Hematopoietic multipotent progenitor cell treated with erythropoietin and hydrocortisone succinate and interleukin-3 and kit ligand, for 6 days (in vitro differentiated cells): ENCODE measurements at regions not wholly inside any gene's neighbourhood (a gene's known extent, or its start where the extent isn't known, plus 50 kb on each side); places are given as distances from the start of the nearest gene placed in this dataset.
"Not testable (repeated sequence)": the region's sequence is repeated elsewhere in the genome, so short reads cannot be mapped to it uniquely, and the experiment has no call there.

Experiments
- DNase-seq: peaks from one replicate; pipeline ENCODE4 v3.0.0-alpha.2; 2015

DNA sequence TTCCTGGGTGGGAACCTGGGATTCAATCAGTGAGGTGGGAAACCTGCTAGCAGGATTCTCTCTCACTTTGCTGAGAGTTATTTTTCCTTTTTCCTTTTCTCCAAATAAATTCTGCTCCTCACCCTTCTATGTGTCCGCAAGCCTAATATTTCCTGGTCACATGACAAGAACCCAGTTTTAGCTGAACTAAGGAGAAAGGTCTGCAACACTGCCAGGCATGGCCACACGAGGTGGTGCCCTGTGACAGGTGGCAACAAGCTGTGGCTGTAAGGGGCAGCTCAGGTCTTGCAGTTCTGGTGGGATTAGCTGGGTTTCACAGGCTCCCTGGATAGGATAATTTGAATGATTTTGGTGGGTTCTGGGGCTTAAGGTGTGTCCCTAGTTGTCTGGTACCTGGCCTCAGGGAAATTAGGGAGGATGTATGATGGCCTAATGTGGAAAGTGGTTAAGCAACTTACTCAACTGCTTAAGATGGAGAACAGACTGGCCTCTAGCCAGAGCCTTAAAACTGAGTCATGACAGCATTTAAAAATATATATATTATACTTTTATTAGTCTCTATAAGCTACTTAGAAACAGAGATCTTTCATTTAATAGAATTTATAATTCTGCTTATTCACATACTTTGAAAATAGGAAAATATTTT, 215.0 kb downstream of the IL15 start:
- DNase-seq, result no peak

DNA sequence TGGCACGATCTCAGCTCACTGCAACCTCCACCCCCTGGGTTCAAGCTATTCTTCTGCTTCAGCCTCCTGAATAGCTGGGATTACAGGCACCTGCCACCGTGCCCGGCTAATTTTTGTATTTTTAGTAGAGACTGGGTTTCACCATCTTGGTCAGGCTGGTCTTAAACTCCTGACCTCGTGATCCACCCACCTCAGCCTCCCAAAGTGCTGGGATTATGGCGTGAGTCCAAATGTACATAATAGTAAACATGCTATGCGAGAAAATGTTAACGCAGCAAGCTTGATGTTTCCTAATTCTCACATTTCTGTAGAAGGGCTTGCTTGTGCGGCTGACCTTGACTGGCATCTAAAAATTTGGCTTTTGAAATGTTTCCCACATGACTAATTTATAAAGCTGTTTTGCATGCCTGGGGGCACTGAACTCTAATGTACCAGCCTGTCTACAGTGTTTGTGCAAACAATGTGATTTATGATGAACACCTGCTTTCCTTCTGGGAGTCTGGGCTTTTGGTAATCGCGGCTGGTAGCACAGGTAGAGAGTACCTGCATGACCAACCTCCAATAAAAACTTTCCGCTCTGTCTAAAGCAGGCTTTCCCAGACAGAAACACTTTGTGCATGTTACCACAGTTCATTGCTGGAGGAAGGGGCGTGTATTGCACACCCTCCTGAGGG, 216.8 kb downstream of the IL15 start:
- no peak for DNase-seq

DNA sequence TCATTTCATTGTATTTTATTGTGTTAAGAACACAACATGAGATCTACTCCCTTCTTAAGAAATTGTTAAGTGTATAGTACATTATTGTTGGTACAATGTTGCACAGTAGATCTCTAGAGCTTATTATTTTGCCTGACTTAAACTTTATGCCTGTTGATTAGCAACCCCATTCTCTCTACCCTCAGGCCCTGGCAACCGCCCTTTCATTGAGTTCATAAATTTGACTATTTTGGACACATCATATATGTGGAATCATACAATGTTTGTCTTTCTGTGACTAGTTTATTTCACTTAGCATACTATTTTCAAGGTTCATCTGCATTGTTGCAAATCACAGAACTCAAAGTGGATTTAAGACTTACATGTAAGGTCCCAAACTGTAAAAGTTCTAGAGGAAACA, 222.1 kb downstream of the IL15 start:
- DNase-seq, result no peak

DNA sequence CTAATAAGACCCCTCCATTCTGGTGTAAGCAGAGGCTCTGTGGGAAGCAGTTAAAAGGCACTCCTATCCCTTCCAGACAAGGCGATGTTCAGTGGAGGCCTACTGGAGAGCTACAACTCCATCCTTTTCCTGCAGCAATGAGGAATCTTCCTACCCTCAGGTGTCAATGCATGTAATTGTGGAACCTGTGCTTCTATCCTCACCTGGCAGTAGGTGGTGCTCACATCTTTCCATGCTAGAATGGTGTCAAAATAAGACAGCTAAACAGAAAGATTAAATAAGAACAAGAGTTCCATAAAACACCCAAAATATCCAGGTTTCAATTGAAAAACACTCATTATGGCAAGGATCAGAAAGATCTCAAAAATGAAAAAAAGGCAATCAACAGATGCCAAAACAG, 224.6 kb downstream of the IL15 start:
- peak; percentile 20 for DNase-seq

DNA sequence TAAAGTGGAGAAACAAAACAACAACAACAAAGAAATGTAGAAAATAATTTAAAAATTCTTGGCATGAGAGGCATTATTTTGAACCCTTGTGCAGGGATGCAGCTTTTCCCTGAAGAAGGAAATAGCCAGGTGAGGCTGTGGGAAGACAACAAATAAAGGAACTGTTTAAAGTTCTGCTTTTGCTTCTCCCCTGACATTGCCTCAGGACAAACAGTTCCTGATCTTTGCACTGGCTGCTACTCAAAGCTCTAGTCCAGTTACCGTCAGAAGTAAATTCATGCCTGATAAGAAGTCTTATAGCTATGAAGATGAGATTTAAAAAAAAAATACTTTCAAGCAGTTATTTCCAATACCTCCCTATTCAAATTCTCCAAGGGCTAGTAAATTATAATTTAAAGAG, 233.8 kb downstream of the IL15 start:
- DNase-seq, result no peak

DNA sequence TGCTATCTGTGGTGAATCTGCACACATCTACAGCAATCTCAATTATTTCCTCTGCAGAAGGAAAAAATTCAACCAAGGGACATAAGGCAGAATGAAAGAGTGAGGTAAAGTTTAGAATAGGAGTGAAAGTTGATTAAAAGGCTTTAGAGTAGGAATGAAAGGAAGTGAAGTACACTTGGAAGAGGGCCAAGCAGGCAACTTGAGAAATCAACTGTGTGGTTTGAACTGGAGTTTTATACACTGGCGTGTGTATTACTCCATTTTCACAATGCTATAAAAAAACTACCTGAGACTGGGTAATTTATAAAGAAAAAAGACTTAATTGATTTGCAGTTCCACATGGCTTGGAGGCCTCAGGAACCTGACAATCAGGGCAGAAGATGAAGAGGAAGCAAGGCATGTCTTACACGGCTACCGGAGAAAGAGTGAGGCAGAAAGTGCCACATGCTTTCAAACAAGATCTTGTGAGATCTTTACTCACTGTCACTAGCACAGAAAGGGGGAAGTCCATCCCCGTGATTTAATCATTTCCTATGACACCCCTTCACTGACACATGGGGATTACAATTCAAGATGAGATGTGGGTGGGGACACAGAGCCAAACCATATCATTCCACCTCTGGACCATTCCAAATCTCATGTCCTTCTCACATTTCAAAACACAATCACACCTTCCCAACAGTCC, 234.8 kb downstream of the IL15 start:
- DNase-seq, result peak; percentile 28

DNA sequence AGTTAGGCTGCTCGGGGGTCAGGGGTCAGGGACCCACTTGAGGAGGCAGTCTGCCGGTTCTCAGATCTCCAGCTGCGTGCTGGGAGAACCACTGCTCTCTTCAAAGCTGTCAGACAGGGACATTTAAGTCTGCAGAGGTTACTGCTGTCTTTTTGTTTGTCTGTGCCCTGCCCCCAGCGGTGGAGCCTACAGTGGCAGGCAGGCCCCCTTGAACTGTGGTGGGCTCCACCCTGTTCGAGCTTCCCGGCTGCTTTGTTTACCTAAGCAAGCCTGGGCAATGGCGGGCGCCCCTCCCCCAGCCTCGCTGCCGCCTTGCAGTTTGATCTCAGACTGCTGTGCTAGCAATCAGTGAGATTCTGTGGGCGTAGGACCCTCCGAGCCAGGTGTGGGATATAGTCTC, 246.3 kb downstream of the IL15 start:
- not testable (repeated sequence) for DNase-seq

DNA sequence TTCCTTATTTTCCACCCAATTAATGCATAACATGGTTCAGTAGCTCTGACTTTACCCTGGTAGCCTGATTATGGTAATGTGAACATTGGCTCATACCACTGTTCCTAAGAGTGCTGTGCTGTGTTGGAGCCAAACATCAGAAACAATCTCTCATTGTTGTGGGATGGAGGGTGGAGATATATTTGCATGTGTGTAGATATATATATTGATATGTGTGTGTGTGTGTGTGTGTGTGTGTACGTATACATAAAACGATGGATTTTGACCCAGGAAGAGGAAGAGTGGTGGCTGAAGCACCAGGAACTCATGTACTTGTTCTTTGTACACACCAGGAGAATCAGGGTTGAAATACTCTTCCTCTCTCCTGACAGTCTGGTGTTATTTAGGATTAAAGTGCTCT, 247.7 kb downstream of the IL15 start:
- DNase-seq, result no peak

DNA sequence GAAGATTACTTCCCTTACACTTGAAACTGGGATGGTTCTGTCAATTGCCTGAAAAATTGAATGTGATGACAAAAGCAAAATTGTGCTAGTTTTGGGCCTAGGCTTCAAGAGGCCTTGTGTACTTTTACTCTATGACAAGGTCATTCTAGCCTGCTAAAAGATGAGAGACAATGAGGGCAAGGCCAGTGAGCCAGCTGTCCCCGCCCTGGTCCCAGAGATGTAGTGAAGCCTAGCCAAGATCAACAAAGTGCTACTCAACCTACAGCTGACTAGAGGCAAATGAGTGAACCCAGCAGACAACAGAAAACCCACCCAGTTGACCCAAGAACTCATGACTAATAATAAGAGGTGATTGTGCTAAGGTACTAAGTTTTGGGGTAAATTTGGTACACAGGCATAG, 248.7 kb downstream of the IL15 start:
- DNase-seq, result no peak

DNA sequence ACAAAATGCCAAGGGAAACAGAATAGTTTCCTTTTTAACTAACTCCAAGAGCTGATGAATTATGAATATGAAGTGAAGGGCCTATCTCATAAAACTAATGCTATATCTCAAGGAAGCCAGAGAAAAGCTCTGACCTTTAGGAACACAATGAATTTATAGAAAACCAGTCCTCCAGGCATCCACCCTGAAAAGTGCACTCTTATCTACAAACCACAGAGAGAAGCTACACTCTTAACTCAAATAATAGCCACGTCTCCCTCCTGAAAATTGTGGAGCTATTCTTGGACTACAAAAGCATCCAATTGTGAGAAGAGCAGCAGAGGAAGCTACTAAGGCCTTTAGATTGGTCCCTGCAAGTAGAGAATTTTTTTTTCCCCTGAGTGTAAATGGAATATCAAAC, 253.9 kb downstream of the IL15 start:
- peak; percentile 83 for DNase-seq

DNA sequence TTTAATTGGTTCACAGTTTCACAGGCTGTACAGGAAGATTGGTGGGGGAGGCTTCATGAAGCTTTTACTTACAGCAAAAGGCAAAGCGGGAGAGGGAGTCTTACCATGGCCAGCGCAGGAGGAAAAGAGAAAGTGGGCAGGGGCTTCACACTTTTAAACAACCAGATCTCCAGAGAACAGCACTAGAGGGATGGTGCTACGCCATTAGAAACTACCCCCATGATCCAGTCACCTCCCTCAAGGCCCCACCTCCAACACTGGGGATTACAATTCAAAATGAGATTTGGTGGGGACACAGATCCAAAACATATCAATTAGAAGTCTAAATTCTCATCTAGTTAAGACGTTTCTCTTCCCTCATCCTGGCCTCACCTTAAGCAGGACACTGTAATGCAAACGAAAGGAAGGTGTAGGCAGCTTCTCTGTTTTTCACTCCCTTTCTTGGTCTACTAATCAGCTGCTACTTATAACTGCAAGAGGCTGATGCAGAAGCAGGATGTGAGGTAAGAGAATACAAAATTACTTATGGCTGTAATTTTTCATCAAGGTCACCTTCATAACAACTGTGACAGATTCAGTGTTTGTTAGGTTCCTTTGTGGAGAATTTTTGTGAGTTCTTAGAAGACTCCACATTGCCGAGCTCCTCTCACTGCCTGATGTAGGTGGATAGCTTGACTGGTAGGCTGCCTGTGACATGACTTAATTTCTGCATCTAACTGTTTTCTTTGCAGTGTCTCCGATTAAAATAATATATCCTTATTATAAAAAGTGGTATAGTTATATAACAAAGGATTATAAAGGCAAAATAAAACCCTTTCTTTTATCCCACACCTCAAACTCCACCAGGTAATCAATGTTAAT, 255.1 kb downstream of the IL15 start:
- no peak for DNase-seq

DNA sequence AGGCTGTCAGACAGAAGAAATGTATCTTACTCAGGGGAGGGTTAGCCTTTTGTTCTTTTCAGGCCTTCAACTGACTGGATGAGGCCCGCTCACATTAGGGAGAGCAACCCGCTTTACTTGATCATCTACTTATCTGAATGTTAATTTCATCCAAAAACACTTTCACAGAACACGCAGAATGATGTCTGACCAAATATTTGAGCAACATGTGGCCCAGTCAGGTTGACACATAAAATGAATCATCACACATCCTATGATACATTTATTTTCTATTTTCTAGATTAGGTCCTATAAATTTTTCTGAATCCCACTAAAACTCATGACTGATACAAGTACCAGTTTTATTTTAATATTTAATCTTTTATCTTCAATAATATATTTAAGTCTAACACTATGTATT, 260.3 kb downstream of the IL15 start:
- no peak for DNase-seq

DNA sequence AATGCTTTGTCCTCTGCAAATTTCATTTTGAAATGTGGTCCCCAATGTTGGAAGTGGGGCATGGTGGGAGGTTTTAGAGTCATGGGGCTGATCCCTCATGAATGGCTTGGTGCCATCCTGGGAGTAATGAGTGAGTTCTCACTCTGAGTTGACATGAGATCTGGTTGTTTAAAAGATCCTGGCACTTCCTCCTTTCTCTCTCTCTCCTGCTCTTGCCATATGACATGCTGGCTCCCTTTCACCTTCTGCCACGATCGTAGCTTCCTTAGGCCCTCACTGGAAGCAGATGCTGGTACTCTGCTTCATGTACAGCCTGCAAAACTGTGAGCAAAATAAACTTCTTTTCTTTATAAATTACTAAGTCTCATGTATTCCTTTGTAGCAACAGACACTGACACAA, 262.0 kb downstream of the IL15 start:
- DNase-seq, result peak; percentile 26

DNA sequence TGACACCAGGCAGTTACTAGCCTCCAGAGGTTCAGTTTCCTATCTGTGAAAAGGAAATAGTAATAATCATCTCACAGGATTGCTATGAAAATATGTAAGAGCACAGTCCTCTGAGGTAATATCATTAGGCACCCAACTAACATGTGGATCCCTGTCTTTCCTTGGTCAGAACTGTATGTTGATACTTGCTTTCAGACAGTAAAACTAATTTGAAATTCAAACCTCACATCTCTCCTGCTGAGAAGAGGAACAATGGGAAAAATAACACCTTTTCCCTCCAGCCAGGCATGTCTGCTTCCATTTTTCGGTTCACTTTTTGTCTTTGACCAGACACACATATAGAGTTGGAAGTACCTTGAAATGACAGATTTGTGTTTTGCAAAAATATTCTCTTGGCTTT, 262.7 kb downstream of the IL15 start:
- DNase-seq, result no peak

DNA sequence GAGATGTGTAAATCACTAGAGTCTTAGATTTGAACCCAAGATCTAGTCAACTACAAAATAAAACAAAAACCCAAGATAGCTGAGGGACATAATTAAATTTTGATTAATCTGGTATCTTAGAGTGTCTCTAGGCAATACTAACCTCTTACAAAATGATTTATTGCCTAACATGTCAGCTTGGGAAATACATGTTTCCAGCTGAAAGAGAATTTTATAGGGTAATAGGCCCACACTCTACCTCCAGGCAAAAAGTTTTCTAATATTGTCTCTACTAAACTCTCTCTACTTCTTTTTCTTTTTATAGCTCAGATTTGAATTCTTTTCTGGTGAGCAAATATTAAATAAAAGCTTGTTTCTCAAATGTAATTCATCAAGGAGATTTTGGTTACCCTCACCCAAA, 263.2 kb downstream of the IL15 start:
- DNase-seq, result no peak

DNA sequence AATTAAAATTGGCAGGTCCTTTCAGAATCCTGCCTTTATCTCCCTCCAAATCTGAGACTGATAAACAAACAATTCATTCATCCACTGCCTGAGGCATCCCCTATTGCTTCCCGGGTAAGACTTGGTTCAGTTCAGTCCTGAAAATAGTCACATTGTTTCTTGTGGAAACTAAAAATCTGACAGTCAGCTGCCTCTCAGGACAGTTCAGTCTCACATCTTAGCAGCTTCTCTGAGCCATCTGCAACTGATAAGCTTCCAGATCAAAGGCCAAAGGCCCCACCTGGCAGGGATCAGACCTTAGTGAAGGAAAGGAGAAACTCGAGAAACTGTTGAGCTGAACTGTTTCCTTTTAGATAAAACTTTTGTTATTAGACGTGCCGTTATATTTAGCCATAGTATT, 264.5 kb downstream of the IL15 start:
- no peak for DNase-seq

DNA sequence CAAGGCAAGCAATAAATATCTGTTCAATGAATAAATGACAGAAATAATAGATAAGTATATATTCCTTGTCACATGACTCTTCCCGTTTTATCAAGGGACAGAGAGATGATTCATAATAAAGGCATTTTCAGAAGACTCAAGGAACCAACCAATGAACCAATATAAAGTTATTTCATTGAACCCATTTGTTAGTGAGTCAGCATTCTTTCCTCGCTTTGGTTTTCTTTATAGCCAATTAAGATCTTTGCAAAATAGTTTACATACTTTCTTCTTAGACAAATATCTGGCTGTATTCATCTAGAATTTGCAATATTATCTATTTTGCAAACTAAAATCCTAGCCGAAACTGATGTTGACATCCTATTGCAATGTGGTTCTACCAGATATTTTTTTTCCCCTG, 269.4 kb downstream of the IL15 start:
- DNase-seq, result no peak

DNA sequence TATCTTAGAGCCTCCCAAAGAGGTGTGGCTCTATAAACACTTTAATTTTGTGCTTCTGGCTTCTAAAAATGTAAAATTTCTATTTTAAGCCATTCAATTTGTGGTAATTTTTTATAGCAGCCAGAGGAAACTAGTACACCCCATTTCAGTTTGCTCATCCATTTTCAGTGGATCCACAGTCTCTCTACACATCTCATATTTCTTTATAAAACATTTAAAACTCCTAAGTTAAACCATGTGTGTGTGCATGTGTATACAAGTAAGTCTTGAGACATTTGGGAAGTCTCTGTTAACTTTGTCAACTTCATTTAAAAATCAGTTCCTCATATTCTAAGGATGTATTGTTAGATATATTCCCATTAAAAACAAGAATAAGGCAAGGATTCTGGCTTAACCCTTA, 273.2 kb downstream of the IL15 start:
- DNase-seq, result no peak

DNA sequence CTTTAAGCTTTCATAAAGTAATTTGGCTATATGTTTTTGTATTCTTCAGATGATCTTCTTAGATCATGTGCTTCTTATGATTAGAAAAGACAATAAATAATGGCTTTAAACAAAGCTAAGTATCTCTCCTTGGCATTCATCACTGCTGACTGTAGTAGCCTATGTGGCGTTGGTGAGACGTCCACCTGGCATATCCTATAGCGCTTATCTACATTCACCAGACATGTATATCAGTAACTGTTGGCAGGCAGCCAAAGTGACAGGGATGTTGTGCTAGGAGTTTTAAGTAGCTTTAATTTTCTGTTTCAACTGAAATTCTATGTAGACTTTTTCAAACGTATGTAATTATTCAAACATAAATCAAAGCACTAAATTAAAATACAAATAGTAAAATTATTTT, 276.4 kb downstream of the IL15 start:
- DNase-seq, result peak; percentile 97

DNA sequence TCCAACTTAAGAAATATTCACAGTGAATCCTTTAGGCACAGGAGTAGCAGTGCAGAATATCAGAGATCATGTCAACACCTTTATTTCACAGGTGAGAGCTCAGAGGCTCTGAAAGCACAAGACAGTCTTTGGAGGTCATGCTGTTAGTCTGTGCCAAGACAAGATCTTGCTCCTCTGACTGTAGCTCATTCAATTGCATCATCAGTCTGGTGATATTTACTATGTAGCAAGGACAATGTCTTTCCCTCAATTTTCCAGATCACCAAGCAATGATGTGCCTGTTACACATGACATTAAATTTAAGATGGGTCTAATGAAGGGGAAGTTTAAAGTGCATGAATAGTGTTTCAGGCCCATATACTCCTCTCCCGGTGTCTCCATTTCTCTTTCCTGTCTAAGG, 277.5 kb downstream of the IL15 start:
- DNase-seq, result peak; percentile 25

DNA sequence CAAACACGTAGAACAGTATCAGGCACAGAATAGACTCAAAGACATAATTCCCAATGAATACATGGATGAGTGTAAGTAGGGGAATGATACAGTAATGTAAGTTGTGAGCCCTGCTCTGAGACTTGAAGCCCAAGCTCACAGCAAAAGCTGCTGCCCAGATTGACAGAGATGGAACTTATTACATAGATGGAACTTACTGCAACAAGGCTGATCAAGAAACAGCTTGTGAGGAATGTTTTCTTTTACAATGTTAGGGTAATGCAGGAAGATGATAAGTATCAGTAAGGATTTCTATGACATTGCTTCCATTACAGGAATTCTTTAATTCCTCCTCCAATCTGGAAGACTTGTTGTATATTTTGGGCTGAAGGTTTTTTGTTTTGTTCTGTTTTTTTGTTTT, 278.4 kb downstream of the IL15 start:
- no peak for DNase-seq

DNA sequence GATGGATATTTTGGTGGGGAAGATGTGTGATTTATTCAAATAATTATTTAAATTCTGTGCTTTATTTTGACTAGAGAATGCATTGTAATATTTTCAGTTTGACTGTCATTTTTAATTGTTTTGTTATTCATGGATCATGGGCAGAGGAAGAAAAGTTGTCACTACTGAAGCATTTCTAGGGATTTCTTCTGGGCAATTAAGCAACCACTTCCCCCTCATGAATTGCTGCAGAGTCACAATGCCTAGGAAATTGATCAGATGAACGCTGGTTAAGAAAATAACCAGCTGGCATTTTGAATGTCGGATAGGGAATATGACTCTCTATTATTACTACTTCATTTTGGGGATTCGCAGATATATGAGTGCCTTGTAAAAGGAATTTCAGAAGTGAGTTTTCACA, 283.3 kb downstream of the IL15 start:
- DNase-seq, result no peak

DNA sequence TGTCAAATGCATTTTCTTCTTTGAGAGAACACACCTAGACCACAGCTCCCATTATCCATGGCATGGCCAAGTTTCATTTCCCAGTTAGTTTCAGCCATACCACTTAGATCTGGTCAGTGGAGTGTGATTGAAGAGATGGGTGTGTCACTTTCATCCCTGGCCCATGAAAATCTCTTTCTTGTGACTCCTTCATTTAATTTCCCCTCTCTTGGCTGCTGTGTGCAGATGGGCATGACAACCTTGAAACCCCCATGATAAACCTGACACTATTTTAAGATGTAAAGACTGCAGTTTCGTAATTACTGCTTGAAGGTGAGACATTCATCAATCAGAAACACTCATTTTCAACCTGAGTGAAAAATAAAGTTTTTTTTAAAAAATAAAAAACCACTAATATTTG, 284.9 kb downstream of the IL15 start:
- DNase-seq, result no peak

DNA sequence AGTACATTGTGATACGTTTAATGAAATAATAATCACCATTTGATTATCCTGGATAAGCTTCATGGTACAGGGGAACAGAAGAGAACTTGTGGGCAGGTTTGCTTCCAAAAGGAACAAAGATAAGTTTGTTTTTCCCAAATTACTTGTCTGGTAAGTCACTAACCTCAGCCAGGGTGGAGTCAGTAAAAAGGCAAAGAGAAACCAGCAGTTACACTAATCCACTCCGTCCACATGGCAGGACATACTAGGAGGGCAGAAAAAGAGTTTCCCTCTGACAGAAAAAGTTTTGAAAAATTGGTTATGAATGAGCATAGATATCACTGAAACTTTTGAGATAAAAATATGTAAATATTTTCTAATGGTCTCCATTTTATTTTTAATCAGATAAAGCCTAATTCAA, 285.9 kb downstream of the IL15 start:
- DNase-seq, result peak; percentile 64
